AG04450 (cell line): ENCODE measurements at regions not wholly inside any gene's neighbourhood (a gene's known extent, or its start where the extent isn't known, plus 50 kb on each side); places are given as distances from the start of the nearest gene placed in this dataset.

Experiments used
- CTCF ChIA-PET: fragments of 300-600, 350-600 bp; formaldehyde crosslinking; extraction: SDS; loops from one replicate; lab custom pipeline; 2022; ENCODE audit warnings: antibody characterized with exemption, inconsistent platforms; lab: Charles Lee
- POLR2A ChIA-PET: fragments of 350-600 bp; formaldehyde crosslinking; extraction: SDS; loops from one replicate; lab custom pipeline; 2021; ENCODE audit warnings: antibody characterized with exemption, inconsistent platforms; lab: Yijun Ruan, JAX
- DNase-seq: peaks from one replicate; pipeline ENCODE4 v3.0.0-alpha.2; 2011; ENCODE audit warnings: low read depth, low spot score
- H3K27ac ChIP-seq: one replicate; pipeline ENCODE4 v1.5.1; 2012; ENCODE audit warnings: low read depth, low read length, control low read depth
- H3K27me3 ChIP-seq: one replicate; pipeline ENCODE4 v1.6.0; 2012; ENCODE audit warnings: low read length; ENCODE audit not compliant: control insufficient read depth, insufficient read depth
- H3K4me3 ChIP-seq: 2 replicates; pipeline ENCODE4 v1.5.1; 2011; ENCODE audit warnings: mild to moderate bottlenecking, low read depth, low read length, control low read depth
- H3K9me3 ChIP-seq: 2 replicates; pipeline ENCODE4 v1.5.1; 2012; ENCODE audit warnings: low read length; ENCODE audit not compliant: control insufficient read depth, insufficient read depth
- TF ChIP-seq, protein P1 (sequence below): IDR thresholded peaks from 2 replicates; pipeline ENCODE4 v1.5.1; 2011; ENCODE audit warnings: low read depth, low read length, control low read depth, inconsistent platforms

DNA sequence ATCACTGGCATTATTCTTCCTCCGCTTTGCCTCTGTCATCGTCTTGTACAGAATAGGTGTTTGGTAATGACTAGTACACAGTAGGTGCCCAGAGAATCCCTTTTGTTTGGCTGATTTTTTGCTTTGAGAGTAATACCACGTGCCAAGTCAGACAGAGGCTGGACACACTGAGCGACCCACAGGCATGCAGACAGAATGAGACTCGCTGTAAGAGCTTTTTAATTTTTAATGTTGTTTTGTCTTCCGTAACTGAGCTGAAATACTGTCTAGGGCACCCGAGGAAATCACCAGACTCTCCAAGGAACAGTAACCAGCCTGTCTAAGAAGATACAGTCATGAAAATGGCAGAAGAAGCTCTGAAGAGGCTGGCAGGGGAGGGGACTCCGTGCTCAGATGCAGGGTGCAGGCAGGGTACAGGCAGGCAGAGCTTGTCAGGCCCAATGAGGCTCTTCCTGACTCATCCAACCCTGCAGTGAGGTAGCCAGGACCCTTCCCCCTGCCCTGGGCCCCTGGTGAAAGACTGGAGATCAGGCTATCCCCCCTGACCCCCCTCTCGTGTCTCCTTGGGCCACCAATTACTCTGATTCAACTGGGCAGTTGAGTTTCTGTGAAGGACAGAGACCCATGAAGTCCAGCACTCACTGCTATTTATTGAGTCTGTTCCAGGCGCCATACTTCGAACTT is 60.1 kb upstream of the ECE1 start:
- DNase-seq: no peak
- TF ChIP-seq, protein P1, sequence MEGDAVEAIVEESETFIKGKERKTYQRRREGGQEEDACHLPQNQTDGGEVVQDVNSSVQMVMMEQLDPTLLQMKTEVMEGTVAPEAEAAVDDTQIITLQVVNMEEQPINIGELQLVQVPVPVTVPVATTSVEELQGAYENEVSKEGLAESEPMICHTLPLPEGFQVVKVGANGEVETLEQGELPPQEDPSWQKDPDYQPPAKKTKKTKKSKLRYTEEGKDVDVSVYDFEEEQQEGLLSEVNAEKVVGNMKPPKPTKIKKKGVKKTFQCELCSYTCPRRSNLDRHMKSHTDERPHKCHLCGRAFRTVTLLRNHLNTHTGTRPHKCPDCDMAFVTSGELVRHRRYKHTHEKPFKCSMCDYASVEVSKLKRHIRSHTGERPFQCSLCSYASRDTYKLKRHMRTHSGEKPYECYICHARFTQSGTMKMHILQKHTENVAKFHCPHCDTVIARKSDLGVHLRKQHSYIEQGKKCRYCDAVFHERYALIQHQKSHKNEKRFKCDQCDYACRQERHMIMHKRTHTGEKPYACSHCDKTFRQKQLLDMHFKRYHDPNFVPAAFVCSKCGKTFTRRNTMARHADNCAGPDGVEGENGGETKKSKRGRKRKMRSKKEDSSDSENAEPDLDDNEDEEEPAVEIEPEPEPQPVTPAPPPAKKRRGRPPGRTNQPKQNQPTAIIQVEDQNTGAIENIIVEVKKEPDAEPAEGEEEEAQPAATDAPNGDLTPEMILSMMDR: no peak
- H3K27ac ChIP-seq: no peak overlapping the region
- H3K27me3 ChIP-seq: peaks cover 1% of the 10 kb centered on the region
- ChIA-PET CTCF (interaction anchor here (1.4 kb wide), 1 partner anchor 80 kb away, joined by 4 read pairs; no protein-coding TSS in a partner anchor), POLR2A (no interaction called here)
- no peaks in the 10 kb centered on the region for H3K9me3 ChIP-seq
- H3K4me3 ChIP-seq: no peak overlapping the region

DNA sequence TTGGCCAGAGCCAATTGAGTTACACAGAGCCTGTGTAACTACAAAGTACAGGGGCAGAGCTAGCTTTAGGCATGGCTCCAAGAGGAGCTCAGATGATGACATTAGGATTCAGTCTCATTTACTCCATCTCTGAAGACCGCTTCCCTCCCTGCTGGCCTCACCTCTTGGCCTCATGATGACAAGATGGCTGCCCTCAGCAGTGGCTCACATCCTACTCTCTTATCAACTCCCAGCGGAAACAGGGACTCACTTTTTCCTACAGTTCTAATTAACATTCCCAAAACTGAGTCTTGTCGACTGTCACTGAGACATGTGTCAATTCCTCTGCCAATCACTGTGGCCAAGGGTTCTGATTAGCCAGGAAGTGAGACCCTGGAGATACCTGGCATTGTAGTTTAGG is 59.4 kb upstream of the ECE1 start:
- TF ChIP-seq, protein P1: no peak
- Histone ChIP-seq H3K9me3 (peaks cover 2% of the 10 kb centered on the region; the same call in 1 of the 2 replicates), H3K4me3 (no peak overlapping the region), H3K27ac (no peak overlapping the region), H3K27me3 (no peaks in the 10 kb centered on the region)
- POLR2A ChIA-PET: no interaction called here
- DNase-seq: no peak
- CTCF ChIA-PET: interaction anchor here (0.6 to 1.4 kb wide), 2 partner anchors 79 to 96 kb away, joined by 3 to 4 read pairs; no protein-coding TSS in a partner anchor

DNA sequence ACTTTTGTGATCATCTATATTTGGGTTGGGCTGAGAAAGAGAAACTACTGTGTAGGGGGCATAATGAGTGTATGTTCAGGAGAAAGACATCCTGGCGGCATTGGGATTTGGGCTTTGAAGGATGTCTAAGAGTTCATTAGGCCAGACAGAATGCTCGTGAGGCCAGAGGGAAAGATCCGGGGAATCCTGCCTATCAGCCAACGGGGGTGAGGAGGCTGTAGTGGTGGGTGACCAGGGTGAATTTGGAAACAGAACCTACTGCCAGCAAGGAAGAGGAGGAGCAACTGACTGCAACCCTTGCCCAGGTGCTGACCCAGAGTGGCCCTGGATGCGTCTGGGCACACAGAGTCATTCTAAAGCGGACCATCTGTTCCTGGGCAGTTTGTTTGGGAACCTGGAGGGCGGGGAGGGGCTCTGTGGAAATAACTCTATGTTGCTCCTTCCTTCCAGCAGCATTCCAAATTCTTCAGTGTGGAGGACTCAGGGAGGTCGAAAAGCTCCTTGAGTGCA is 56.9 kb upstream of the ECE1 start:
- H3K9me3 ChIP-seq: peaks cover 4% of the 10 kb centered on the region; the same call in 1 of the 2 replicates
- H3K4me3 ChIP-seq: no peak overlapping the region
- DNase-seq: no peak
- ChIA-PET CTCF (interaction anchor here (1.0 to 1.7 kb wide), 2 partner anchors 22 to 93 kb away, joined by 3 to 6 read pairs; no protein-coding TSS in a partner anchor), POLR2A (no interaction called here)
- TF ChIP-seq, protein P1: no peak
- no peak overlapping the region for H3K27ac ChIP-seq
- H3K27me3 ChIP-seq: no peaks in the 10 kb centered on the region

DNA sequence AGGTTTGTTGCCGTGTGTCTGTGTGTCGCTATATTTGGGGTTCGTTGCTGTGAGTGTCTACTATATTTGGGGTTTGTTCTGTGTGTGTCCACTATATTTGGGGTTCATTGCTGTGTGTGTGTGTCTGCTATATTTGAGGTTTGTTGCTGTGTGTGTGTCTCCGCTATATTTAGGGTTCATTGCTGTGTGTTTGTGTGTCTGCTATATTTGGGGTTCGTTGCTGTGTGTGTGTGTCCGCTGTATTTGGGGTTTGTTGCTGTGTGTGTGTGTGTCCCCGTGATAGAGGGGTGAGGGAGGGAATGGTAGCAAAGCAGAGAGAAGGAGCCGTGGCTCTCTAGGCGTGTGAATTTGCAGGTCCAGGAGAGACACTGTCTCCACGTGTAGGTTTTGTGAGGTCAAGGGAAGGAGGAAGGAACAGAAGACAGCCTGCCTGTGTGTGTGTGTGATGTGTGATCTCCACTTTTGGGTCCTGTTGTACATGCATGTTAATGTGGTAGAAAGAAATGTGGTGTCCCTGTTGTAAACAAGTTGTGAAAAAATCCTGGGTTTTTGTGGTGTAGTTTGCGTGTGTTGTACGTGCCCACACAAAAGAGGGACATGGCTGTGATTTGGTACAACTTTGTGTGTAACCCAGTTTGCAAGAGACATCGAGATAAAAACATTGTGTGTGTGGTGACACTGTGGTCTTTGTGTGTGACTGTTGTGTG is 56.3 kb upstream of the ECE1 start:
- DNase-seq: no peak
- H3K9me3 ChIP-seq: peaks cover 4% of the 10 kb centered on the region; the same call in 1 of the 2 replicates
- ChIA-PET POLR2A (no interaction called here), CTCF (interaction anchor here (1.7 kb wide), 1 partner anchor 92 kb away, joined by 6 read pairs; no protein-coding TSS in a partner anchor)
- no peaks in the 10 kb centered on the region for H3K27me3 ChIP-seq
- H3K27ac ChIP-seq: no peak overlapping the region
- TF ChIP-seq, protein P1: no peak
- peak overlapping the region; percentile 86 for H3K4me3 ChIP-seq
